Suprapubic skin (tissue), 4 donors: ENCODE measurements at regions not wholly inside any gene's neighbourhood (a gene's known extent, or its start where the extent isn't known, plus 50 kb on each side); places are given as distances from the start of the nearest gene placed in this dataset.

Experiments
- DNase-seq, 2 donors: peaks; one replicate each; pipeline ENCODE4 v3.0.0-alpha.2; 2019; ENCODE audit warnings: low spot score in 2 of 2
- H3K27ac ChIP-seq: fragments of 200-600 bp; sonication (generic); one replicate; pipeline ENCODE4 v1.5.1; 2019
- H3K27me3 ChIP-seq: fragments of 200-600 bp; sonication (generic); one replicate; pipeline ENCODE4 v1.5.1; 2019
- H3K36me3 ChIP-seq: fragments of 200-600 bp; sonication (generic); one replicate; pipeline ENCODE4 v1.5.1; 2019
- H3K4me1 ChIP-seq: fragments of 200-600 bp; sonication (generic); one replicate; pipeline ENCODE4 v1.5.1; 2019
- H3K4me3 ChIP-seq: fragments of 200-600 bp; sonication (generic); one replicate; pipeline ENCODE4 v1.5.1; 2019; ENCODE audit warnings: mild to moderate bottlenecking
- H3K9me3 ChIP-seq: fragments of 200-600 bp; sonication (generic); one replicate; pipeline ENCODE4 v1.5.1; 2019
- EP300 ChIP-seq: sonication (generic); formaldehyde crosslinking; IDR thresholded peaks from one replicate; pipeline ENCODE4 v1.6.1; 2017; ENCODE audit warnings: antibody characterized with exemption
- POLR2A ChIP-seq, 2 donors: fragments of 450-650 bp; IDR thresholded peaks; one replicate each; pipeline ENCODE4 v1.6.1; 2017; ENCODE audit warnings: antibody characterized with exemption in 2 of 2, mild to moderate bottlenecking in 2 of 2, moderate library complexity in 2 of 2
- POLR2AphosphoS5 ChIP-seq, 3 donors: sonication (generic); formaldehyde crosslinking; IDR thresholded peaks; one replicate each; pipeline ENCODE4 v1.6.1; 2017; ENCODE audit warnings: antibody characterized with exemption in 3 of 3
- WGBS: methylation state at CpG from one replicate; pipeline ENCODE4 v1.1.5; 2018; 5-methylcytosine and 5-hydroxymethylcytosine counted together
- TF ChIP-seq, protein P1 (sequence below), 2 donors: fragments of 200-600 bp in 1 of 2; fragments of 450-650 bp in 1 of 2; sonication (generic) in 1 of 2; IDR thresholded peaks; one replicate each; pipeline ENCODE4 v1.5.1; 2016 to 2019; ENCODE audit warnings: antibody characterized with exemption in 2 of 2, mild to moderate bottlenecking in 1 of 2, moderate library complexity in 1 of 2

DNA sequence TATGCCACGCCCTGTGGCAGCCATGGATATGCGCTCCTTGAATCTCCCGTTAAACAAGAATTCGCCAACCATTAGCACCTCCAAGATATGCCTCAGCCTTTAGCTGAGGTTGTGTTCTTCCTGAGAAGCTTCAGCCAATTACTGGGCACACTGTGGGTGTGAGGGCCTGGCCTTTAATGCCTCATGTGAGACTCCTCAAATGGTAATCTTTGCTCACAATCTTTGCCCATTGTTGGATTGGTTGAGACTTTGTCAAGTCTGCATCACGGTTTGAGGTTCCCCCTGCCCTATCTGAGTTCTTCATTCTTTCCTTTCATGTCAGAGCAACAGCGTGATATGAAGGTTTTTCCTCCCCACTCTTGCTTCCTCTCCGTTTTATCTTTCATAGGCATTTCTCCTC lies 108.1 kb upstream of the CCDC54 start:
- no peaks in the 10 kb centered on the region for H3K27me3 ChIP-seq
- no peak for DNase-seq
- no peak overlapping the region for H3K27ac ChIP-seq
- H3K9me3 ChIP-seq: no peaks in the 10 kb centered on the region
- no peak overlapping the region for H3K4me3 ChIP-seq
- 86% methylated on average over 7 of the region's 7 CpGs for WGBS
- H3K4me1 ChIP-seq: peaks cover 5% of the 10 kb centered on the region
- H3K36me3 ChIP-seq: no peaks in the 10 kb centered on the region
- TF ChIP-seq, protein P1, sequence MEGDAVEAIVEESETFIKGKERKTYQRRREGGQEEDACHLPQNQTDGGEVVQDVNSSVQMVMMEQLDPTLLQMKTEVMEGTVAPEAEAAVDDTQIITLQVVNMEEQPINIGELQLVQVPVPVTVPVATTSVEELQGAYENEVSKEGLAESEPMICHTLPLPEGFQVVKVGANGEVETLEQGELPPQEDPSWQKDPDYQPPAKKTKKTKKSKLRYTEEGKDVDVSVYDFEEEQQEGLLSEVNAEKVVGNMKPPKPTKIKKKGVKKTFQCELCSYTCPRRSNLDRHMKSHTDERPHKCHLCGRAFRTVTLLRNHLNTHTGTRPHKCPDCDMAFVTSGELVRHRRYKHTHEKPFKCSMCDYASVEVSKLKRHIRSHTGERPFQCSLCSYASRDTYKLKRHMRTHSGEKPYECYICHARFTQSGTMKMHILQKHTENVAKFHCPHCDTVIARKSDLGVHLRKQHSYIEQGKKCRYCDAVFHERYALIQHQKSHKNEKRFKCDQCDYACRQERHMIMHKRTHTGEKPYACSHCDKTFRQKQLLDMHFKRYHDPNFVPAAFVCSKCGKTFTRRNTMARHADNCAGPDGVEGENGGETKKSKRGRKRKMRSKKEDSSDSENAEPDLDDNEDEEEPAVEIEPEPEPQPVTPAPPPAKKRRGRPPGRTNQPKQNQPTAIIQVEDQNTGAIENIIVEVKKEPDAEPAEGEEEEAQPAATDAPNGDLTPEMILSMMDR (IDR thresholded peaks at IDR 0.05): no peak
- TF ChIP-seq POLR2AphosphoS5 (IDR thresholded peaks at IDR 0.05): no peak
- no peak for TF ChIP-seq EP300
- TF ChIP-seq POLR2A (IDR thresholded peaks at IDR 0.05): no peak

DNA sequence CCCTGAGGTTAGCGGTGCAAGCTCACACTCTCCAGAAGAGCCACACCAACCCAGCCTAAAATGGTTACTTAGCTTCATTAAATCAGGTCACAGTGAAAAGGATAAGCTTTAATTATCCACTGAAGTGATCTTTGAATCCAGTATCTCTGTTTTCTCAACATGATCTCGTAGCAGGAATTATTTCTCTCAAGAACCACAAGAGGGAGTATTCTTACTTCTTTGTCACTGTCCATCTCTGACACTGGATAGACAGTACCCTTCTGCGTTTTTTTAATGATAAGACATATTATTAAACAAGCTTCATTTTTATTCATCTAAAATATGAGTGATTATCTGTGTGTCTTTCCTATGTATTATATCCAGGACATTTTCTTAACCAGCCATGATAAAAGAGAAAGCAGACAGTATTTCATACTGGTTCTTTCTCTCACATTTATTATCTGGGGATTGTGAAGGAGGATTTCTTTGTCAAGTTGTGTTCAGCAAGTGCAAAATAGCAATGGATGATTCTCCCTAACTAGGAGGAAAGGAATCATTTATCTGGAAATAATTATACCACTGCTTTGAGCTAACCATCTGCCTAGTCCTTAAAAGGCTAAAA lies 105.4 kb upstream of the CCDC54 start:
- H3K27ac ChIP-seq: no peak overlapping the region
- no peak overlapping the region for H3K4me3 ChIP-seq
- no peaks in the 10 kb centered on the region for H3K9me3 ChIP-seq
- no peak for TF ChIP-seq POLR2A (IDR thresholded peaks at IDR 0.05)
- TF ChIP-seq, protein P1 (IDR thresholded peaks at IDR 0.05): peak; percentile 10 to 45
- TF ChIP-seq POLR2AphosphoS5 (IDR thresholded peaks at IDR 0.05): no peak
- 18% methylated on average over 3 of the region's 3 CpGs for WGBS
- no peak for DNase-seq
- H3K36me3 ChIP-seq: no peaks in the 10 kb centered on the region
- no peaks in the 10 kb centered on the region for H3K4me1 ChIP-seq
- H3K27me3 ChIP-seq: no peaks in the 10 kb centered on the region

DNA sequence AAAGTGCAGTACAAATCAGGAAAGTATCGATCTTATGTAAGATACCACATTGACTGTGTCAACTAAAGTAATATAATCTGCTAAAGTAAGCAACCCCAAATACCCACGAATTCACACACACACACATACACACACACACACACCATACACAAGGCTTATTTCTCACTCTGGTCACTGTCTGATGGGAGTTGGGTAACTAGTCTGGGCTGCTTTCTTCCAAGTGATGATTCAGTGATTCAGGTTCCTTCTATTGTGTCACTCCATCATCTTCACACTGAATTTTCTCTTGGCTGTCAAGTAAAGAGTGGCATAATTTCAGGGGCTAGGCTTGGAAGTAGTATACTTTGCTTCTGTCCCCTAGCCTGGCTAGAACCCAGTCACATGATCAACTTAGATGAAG lies 104.8 kb upstream of the CCDC54 start:
- no peak overlapping the region for H3K4me3 ChIP-seq
- no peaks in the 10 kb centered on the region for H3K4me1 ChIP-seq
- TF ChIP-seq POLR2AphosphoS5 (IDR thresholded peaks at IDR 0.05) (no peak), EP300 (no peak), POLR2A (IDR thresholded peaks at IDR 0.05) (no peak)
- TF ChIP-seq, protein P1 (IDR thresholded peaks at IDR 0.05): no peak
- H3K9me3 ChIP-seq: no peaks in the 10 kb centered on the region
- H3K27ac ChIP-seq: no peak overlapping the region
- 81% methylated on average over 2 of the region's 2 CpGs for WGBS
- H3K36me3 ChIP-seq: no peaks in the 10 kb centered on the region
- no peaks in the 10 kb centered on the region for H3K27me3 ChIP-seq
- no peak for DNase-seq

DNA sequence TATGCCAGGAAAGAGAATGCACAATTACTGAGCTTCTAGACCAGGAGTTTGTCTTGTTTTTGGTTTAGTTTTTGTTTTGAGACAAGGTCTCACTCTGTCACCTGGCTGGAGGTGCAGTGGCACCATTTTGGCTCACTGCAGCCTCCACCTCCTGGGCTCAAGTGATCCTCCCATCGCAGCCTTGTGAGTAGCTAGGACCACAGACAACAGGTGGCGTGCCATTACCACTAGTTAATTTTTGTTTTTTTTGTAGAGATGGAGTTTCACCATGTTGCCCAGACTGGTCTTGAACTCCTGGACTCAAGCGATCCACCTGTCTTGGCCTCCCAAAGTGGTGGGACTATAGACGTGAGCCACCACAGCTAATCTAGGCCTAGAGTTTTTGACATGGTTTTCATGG lies 104.4 kb upstream of the CCDC54 start:
- Histone ChIP-seq H3K4me1 (no peaks in the 10 kb centered on the region), H3K4me3 (no peak overlapping the region), H3K27ac (no peak overlapping the region), H3K27me3 (no peaks in the 10 kb centered on the region), H3K9me3 (no peaks in the 10 kb centered on the region), H3K36me3 (no peaks in the 10 kb centered on the region)
- 86% methylated on average over 4 of the region's 4 CpGs for WGBS
- DNase-seq: no peak
- TF ChIP-seq, protein P1 (IDR thresholded peaks at IDR 0.05): no peak
- TF ChIP-seq EP300 (no peak), POLR2A (IDR thresholded peaks at IDR 0.05) (no peak), POLR2AphosphoS5 (IDR thresholded peaks at IDR 0.05) (no peak)

DNA sequence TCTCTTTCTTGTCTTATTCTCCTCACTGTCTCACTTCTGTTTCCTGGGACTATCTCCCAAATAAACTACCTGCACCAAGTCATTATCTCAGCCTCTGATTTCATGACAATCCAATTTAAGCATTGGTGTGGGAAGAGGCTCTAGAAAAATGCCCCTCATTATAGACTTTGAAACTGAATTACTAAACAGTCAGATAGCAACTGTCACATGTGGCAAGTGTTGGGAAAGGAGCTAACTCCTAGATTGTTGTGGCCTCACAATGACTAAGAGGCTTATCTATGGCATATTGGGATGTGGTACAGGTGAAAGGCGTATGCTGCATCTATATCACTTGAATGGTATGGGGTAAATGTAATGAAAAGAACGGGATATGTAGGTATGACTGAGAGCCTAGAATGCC lies 103.5 kb upstream of the CCDC54 start:
- H3K9me3 ChIP-seq: no peaks in the 10 kb centered on the region
- no peaks in the 10 kb centered on the region for H3K36me3 ChIP-seq
- no peaks in the 10 kb centered on the region for H3K27me3 ChIP-seq
- H3K4me3 ChIP-seq: no peak overlapping the region
- no peak overlapping the region for H3K27ac ChIP-seq
- 87% methylated on average over 2 of the region's 2 CpGs for WGBS
- TF ChIP-seq POLR2AphosphoS5 (IDR thresholded peaks at IDR 0.05): no peak
- TF ChIP-seq, protein P1 (IDR thresholded peaks at IDR 0.05): no peak
- TF ChIP-seq EP300: no peak
- no peak for TF ChIP-seq POLR2A (IDR thresholded peaks at IDR 0.05)
- no peaks in the 10 kb centered on the region for H3K4me1 ChIP-seq
- DNase-seq: no peak
